ENCODE measurements at regions not wholly inside any gene's neighbourhood (a gene's known extent, or its start where the extent isn't known, plus 50 kb on each side); places are given as distances from the start of the nearest gene placed in this dataset.
"Not testable (repeated sequence)": the region's sequence is repeated elsewhere in the genome, so short reads cannot be mapped to it uniquely, and the experiment has no call there.

- DNase-seq (ENCODE audit: low read depth): no peak
- H3K4me3 ChIP-seq (ENCODE audit: low read depth, low read length): no peak overlapping the region
- TF ChIP-seq, protein P1, sequence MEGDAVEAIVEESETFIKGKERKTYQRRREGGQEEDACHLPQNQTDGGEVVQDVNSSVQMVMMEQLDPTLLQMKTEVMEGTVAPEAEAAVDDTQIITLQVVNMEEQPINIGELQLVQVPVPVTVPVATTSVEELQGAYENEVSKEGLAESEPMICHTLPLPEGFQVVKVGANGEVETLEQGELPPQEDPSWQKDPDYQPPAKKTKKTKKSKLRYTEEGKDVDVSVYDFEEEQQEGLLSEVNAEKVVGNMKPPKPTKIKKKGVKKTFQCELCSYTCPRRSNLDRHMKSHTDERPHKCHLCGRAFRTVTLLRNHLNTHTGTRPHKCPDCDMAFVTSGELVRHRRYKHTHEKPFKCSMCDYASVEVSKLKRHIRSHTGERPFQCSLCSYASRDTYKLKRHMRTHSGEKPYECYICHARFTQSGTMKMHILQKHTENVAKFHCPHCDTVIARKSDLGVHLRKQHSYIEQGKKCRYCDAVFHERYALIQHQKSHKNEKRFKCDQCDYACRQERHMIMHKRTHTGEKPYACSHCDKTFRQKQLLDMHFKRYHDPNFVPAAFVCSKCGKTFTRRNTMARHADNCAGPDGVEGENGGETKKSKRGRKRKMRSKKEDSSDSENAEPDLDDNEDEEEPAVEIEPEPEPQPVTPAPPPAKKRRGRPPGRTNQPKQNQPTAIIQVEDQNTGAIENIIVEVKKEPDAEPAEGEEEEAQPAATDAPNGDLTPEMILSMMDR (IDR thresholded peaks at IDR 0.05; ENCODE audit: low read depth, low read length, missing control alignments): no peak
- in situ Hi-C loops (cut with HindIII; ENCODE audit: low sequenced_read_pairs): no loop called here
Observed at GRCh38 chr9:108394726-108395125, 461.1 kb downstream of the ACTL7B start.

GRCh38 chr9:108393481-108394001 is 462.2 kb downstream of the ACTL7B start:
- H3K4me3 ChIP-seq (ENCODE audit: low read depth, low read length); in situ Hi-C loops (cut with HindIII; ENCODE audit: low sequenced_read_pairs): not testable (repeated sequence)

GRCh38 chr9:108392877-108393276 is 462.9 kb downstream of the ACTL7B start:
- TF ChIP-seq, protein P1 (IDR thresholded peaks at IDR 0.05; ENCODE audit: low read depth, low read length, missing control alignments): no peak
- no peak for DNase-seq (ENCODE audit: low read depth)
- in situ Hi-C loops (cut with HindIII; ENCODE audit: low sequenced_read_pairs): no loop called here
- H3K4me3 ChIP-seq (ENCODE audit: low read depth, low read length): no peak overlapping the region

More at GRCh38 chr9:108393481-108394001, 462.2 kb downstream of the ACTL7B start:
- not testable (repeated sequence) for DNase-seq (ENCODE audit: low read depth)

DNA sequence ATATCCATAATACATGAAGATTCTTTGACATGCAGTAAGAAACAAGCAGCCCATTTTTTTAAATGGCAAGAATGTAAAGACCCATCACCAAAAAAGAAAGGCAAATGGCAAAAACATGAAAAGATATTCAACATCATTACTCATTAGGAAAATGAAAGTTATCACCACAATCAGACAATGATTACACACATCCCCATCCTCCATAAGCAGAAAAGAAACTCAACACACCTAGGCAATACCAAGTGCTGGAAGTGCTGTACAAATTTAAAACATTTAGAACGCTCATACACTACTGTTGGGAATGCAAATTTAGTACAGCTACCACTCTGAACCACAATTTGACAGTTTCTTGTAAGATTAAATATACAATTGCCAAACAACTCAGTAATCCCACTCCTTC is 466.7 kb downstream of the ACTL7B start:
- DNase-seq (ENCODE audit: low read depth): no peak
- no peak overlapping the region for H3K4me3 ChIP-seq (ENCODE audit: low read depth, low read length)
- TF ChIP-seq, protein P1 (IDR thresholded peaks at IDR 0.05; ENCODE audit: low read depth, low read length, missing control alignments): no peak
- in situ Hi-C loops (cut with HindIII; ENCODE audit: low sequenced_read_pairs): no loop called here

- no peak overlapping the region for H3K4me3 ChIP-seq (ENCODE audit: low read depth, low read length)
- DNase-seq (ENCODE audit: low read depth): peak; percentile 75
- TF ChIP-seq, protein P1 (IDR thresholded peaks at IDR 0.05; ENCODE audit: low read depth, low read length, missing control alignments): no peak
- in situ Hi-C loops (cut with HindIII; ENCODE audit: low sequenced_read_pairs): no loop called here
Observed at GRCh38 chr9:108386859-108387384, 468.9 kb downstream of the ACTL7B start.

DNA sequence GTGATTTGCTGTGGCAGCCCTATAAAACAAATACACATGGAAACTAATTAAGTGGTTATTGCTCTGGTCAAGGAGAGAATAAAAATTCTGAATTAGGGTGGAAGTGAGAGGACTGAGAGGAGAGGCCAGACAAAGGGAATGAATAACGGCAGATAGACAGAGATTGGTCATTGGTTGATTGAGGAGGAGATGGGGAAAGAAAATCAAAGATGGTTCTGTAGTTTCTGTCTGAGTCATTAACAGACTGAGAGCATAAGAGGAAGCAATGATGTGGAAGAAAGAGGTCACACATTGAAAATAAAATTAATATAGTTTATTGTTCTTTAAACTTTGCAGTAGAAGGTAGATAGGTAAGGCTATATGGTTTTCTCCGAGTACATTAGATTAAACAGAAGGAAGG is 469.8 kb downstream of the ACTL7B start:
- no peak for DNase-seq (ENCODE audit: low read depth)
- H3K4me3 ChIP-seq (ENCODE audit: low read depth, low read length): no peak overlapping the region
- in situ Hi-C loops (cut with HindIII; ENCODE audit: low sequenced_read_pairs): no loop called here
- TF ChIP-seq, protein P1 (IDR thresholded peaks at IDR 0.05; ENCODE audit: low read depth, low read length, missing control alignments): no peak

DNA sequence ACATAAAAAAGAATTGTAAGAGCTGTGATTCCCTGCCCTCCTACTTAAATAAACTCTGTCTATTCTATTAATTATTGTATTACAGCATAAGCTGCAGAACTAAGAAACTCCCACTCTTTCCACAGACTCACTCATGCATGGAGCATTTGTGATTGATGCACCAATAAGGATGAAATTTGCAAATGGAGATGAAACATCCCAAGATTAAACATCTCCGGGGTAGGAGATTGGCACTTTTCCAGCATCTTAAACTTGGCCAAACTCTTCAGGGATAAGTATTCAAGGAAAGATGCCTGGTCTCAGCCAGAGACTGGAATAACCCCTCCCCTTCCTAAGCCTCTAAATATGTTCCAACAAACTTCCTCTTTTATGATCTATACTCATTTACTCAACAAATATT is 472.0 kb downstream of the ACTL7B start:
- TF ChIP-seq, protein P1 (IDR thresholded peaks at IDR 0.05; ENCODE audit: low read depth, low read length, missing control alignments): no peak
- H3K4me3 ChIP-seq (ENCODE audit: low read depth, low read length): no peak overlapping the region
- in situ Hi-C loops (cut with HindIII; ENCODE audit: low sequenced_read_pairs): no loop called here
- DNase-seq (ENCODE audit: low read depth): no peak

Measured in astrocyte of the cerebellum (primary cell).